GM12873 (cell line): ENCODE measurements at regions not wholly inside any gene's neighbourhood (a gene's known extent, or its start where the extent isn't known, plus 50 kb on each side); places are given as distances from the start of the nearest gene placed in this dataset.

Experiments used
- TF ChIP-seq, protein P1 (sequence below): IDR thresholded peaks from 2 replicates; pipeline ENCODE4 v1.5.1; 2012; ENCODE audit warnings: low read depth, mild to moderate bottlenecking, moderate library complexity, low read length, control low read depth; ENCODE audit not compliant: insufficient read depth; ENCODE audit errors: missing control alignments

DNA sequence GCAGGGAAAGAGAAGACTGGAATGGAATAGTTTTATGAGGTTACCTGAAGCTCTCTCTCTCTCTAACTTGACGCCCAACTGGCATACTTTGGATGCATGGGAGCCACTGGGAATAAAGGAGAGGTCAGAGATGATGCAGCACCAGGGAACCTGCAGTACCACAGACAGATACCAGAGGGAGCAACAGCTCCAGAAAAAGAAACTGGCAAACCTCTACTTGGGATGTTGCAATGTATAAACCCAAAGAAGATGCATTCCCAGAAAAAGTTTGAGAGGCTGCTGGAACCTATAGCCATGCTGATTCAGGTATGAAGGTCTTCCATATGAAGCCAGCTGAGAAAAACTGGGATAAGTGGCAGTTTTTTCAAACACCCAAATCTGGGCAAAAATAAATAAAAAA is 151.6 kb downstream of the CCT8L2 start:
- TF ChIP-seq, protein P1, sequence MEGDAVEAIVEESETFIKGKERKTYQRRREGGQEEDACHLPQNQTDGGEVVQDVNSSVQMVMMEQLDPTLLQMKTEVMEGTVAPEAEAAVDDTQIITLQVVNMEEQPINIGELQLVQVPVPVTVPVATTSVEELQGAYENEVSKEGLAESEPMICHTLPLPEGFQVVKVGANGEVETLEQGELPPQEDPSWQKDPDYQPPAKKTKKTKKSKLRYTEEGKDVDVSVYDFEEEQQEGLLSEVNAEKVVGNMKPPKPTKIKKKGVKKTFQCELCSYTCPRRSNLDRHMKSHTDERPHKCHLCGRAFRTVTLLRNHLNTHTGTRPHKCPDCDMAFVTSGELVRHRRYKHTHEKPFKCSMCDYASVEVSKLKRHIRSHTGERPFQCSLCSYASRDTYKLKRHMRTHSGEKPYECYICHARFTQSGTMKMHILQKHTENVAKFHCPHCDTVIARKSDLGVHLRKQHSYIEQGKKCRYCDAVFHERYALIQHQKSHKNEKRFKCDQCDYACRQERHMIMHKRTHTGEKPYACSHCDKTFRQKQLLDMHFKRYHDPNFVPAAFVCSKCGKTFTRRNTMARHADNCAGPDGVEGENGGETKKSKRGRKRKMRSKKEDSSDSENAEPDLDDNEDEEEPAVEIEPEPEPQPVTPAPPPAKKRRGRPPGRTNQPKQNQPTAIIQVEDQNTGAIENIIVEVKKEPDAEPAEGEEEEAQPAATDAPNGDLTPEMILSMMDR: peak; percentile 6

DNA sequence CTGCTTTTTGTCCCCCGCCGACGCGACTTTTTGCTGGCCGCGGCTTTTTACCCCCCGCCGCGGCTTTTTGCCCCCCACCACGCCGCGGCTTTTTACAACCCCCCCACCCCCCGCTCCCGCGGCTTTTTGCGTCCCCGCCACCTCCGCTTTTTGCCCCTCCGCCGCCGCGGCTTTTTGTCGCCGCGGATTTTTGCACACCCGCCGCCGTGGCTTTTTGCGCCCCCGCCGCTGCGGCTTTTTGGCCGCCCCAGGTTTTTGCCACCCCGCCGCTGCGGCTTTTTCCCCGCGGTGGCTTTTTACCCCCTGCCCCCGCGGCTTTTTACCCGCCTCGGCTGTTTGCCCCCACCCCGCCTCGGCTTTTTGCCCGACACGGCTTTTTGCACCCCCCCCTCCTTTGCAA is 205.5 kb downstream of the CCT8L2 start:
- TF ChIP-seq, protein P1: no peak
